HUES64 (cell line): ENCODE measurements at regions not wholly inside any gene's neighbourhood (a gene's known extent, or its start where the extent isn't known, plus 50 kb on each side); places are given as distances from the start of the nearest gene placed in this dataset.

Experiments used
- H3K27ac ChIP-seq: 2 replicates; pipeline ENCODE4 v1.7.0; 2013; ENCODE audit warnings: low read depth, low read length, inconsistent platforms
- H3K27me3 ChIP-seq: 2 replicates; pipeline ENCODE4 v1.6.1; 2013; ENCODE audit warnings: mild to moderate bottlenecking, low read length; ENCODE audit not compliant: insufficient read depth
- H3K36me3 ChIP-seq: 2 replicates; pipeline ENCODE4 v1.6.1; 2013; ENCODE audit warnings: mild to moderate bottlenecking, low read length; ENCODE audit not compliant: insufficient read depth
- H3K4me1 ChIP-seq: 2 replicates; pipeline ENCODE4 v1.6.1; 2013; ENCODE audit warnings: mild to moderate bottlenecking, low read length, moderate library complexity; ENCODE audit not compliant: insufficient read depth
- H3K4me3 ChIP-seq: 2 replicates; pipeline ENCODE4 v1.5.1; 2013; ENCODE audit warnings: mild to moderate bottlenecking, low read length, moderate library complexity
- H3K9ac ChIP-seq: 2 replicates; pipeline ENCODE4 v1.6.1; 2013; ENCODE audit warnings: mild to moderate bottlenecking, low read depth, low read length
- H3K9me3 ChIP-seq: 2 replicates; pipeline ENCODE4 v1.6.1; 2013; ENCODE audit warnings: low read depth, low read length; ENCODE audit not compliant: insufficient read depth
- WGBS: fragments of 150-250, 120-280 bp; methylation state at CpG from one replicate; pipeline ENCODE4 v1.1.7; 2013; ENCODE audit warnings: missing lambda C conversion rate; 5-methylcytosine and 5-hydroxymethylcytosine counted together

DNA sequence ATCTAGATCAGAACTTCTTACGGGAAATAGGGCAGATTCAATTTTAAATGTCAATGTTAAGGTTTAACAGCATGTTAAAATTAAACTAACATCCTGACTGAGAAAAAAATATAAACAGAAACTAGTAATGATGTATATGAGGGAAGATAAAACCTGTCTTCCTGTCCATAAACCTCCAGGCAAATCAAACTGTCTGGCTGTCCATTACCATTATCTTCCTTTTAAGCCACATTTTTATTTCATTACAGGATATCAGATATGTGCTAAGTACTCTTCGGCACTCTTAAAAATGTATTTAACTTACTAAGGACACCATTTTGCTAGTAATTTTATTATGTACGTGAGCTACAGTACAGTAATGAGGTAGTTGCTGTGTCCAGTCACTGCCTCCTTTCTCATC lies 1461.7 kb upstream of the ALCAM start:
- Histone ChIP-seq H3K9ac (no peak overlapping the region), H3K27ac (no peak overlapping the region), H3K36me3 (no peaks in the 10 kb centered on the region), H3K9me3 (no peaks in the 10 kb centered on the region), H3K4me1 (no peaks in the 10 kb centered on the region), H3K4me3 (no peak overlapping the region), H3K27me3 (no peaks in the 10 kb centered on the region)
- WGBS: 92% methylated on average over 2 of the region's 3 CpGs

DNA sequence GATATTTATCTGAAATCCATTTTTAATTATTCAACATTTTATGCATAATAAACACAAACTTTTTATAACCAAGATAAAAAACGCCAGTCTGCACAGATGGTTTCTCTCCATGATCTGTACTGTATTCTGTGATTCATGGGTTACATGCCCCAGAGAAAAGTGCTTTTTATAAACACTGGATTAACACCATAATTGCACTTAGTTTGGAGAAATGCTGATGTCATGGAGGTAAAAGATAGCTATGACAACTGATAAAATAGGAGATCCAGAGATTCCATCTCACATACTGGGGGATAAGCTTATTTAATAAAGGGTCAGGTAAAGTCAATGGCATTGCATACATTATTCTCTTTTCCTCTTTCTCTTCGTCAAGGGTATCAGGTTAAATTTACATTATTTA lies 1460.4 kb upstream of the ALCAM start:
- no peaks in the 10 kb centered on the region for H3K36me3 ChIP-seq

DNA sequence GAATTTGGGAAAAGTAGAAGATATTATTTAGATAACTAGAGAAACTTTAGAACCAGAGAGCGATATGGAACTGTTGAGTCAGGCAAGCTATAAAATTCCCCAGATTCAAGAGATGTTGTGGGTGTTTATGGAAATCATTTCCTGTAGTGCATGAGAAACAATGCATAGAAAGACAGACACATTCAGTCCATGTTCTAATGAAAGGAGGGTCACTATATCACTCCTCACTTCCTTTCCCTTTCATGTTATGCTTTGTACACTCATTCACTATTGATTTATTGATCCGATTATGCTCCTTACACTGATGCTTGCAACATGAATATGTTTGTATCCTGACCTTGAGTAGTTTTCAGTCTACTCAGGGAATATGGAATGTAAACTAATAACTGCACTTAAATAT lies 1459.9 kb upstream of the ALCAM start:
- WGBS: 94% methylated on average over 2 of the region's 2 CpGs

More for the DNA sequence above, 1460.4 kb upstream of the ALCAM start:
- no peak overlapping the region for H3K4me3 ChIP-seq
- H3K4me1 ChIP-seq: no peaks in the 10 kb centered on the region
- H3K27ac ChIP-seq: no peak overlapping the region
- H3K9ac ChIP-seq: no peak overlapping the region
- no peaks in the 10 kb centered on the region for H3K27me3 ChIP-seq
- WGBS: 78% methylated on average over 1 of the region's 2 CpGs
- H3K9me3 ChIP-seq: no peaks in the 10 kb centered on the region

DNA sequence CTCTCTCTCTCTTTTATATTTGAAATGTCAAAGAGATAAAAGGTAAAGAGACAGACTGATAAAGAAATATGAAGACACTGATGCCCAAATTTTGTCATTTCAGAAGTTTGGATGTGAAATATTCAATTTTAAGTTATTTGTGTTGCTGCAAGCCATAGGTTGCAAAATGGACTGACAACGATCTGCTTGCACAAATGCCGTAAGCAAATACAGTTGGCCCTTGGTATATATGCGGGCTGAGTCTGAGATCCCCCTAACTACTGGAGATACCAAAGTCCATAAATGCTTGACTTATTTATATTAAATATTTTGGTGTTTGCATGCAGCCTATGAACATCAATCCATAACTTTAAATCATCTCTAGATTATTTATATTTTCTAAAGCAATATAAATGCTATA lies 1459.1 kb upstream of the ALCAM start:
- H3K4me3 ChIP-seq: no peak overlapping the region
- no peaks in the 10 kb centered on the region for H3K9me3 ChIP-seq
- H3K9ac ChIP-seq: no peak overlapping the region
- no peaks in the 10 kb centered on the region for H3K36me3 ChIP-seq
- H3K4me1 ChIP-seq: no peaks in the 10 kb centered on the region
- H3K27me3 ChIP-seq: no peaks in the 10 kb centered on the region
- no peak overlapping the region for H3K27ac ChIP-seq
- whole genome bisulfite sequencing: 94% methylated on average over 3 of the region's 3 CpGs

More for the DNA sequence above, 1459.9 kb upstream of the ALCAM start:
- H3K9me3 ChIP-seq: no peaks in the 10 kb centered on the region
- no peaks in the 10 kb centered on the region for H3K36me3 ChIP-seq
- H3K27ac ChIP-seq: no peak overlapping the region
- H3K27me3 ChIP-seq: no peaks in the 10 kb centered on the region
- H3K4me3 ChIP-seq: no peak overlapping the region
- no peak overlapping the region for H3K9ac ChIP-seq
- H3K4me1 ChIP-seq: no peaks in the 10 kb centered on the region

- H3K4me3 ChIP-seq: no peak overlapping the region
- H3K27ac ChIP-seq: no peak overlapping the region
- WGBS: no CpG with 5 or more reads among the region's 1 CpG
Measured at GRCh38 chr3:103909395-103909794, 1457.3 kb upstream of the ALCAM start.

GRCh38 chr3:103918336-103918735 lies 1448.4 kb upstream of the ALCAM start:
- no peaks in the 10 kb centered on the region for H3K4me1 ChIP-seq
- H3K9ac ChIP-seq: no peak overlapping the region
- H3K4me3 ChIP-seq: no peak overlapping the region
- H3K36me3 ChIP-seq: no peaks in the 10 kb centered on the region
- no peaks in the 10 kb centered on the region for H3K9me3 ChIP-seq
- no peak overlapping the region for H3K27ac ChIP-seq
- H3K27me3 ChIP-seq: no peaks in the 10 kb centered on the region

More at GRCh38 chr3:103909395-103909794, 1457.3 kb upstream of the ALCAM start:
- H3K9me3 ChIP-seq: no peaks in the 10 kb centered on the region
- no peak overlapping the region for H3K9ac ChIP-seq
- no peaks in the 10 kb centered on the region for H3K27me3 ChIP-seq
- H3K4me1 ChIP-seq: no peaks in the 10 kb centered on the region
- H3K36me3 ChIP-seq: no peaks in the 10 kb centered on the region

DNA sequence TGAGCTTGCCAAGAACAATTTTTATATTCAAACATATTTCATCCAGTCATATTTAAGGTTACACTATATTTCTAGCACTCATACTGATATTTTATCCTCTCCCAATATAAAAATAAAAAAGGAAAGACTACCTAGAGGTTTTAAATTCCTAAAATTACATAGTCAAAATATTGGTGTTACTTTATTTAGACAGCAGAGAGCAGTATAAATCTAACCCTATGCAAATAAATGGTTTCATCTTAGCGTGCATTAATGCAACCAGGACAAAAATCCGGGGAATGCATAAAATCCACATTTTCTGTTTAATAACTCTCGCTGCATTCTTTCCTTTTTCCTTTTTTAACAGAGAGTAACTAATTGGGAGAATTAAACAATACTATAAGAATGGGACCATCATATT lies 1447.4 kb upstream of the ALCAM start:
- Histone ChIP-seq H3K4me1 (no peaks in the 10 kb centered on the region), H3K36me3 (no peaks in the 10 kb centered on the region), H3K27ac (no peak overlapping the region), H3K9ac (no peak overlapping the region), H3K9me3 (no peaks in the 10 kb centered on the region), H3K4me3 (no peak overlapping the region), H3K27me3 (no peaks in the 10 kb centered on the region)
- WGBS: 64% methylated on average over 3 of the region's 3 CpGs

DNA sequence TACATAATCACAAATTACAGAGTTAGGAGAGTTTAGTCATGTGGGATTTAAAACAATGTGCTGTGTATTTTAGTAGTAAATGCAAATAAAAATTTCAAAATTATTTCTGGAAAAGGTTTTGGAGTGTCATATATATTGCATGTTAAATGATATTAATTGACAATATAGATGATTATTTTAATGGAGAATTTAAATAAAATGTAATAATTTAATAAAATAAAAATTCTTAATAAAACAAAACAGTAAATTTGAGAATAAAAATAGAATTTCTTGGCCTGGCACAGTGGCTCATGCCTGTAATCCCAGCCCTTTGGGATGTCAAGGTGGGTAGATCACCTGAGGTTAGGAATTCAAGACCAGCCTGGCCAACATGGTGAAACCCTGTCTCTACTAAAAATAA lies 1442.8 kb upstream of the ALCAM start:
- Histone ChIP-seq H3K36me3 (no peaks in the 10 kb centered on the region), H3K27me3 (no peaks in the 10 kb centered on the region), H3K4me3 (no peak overlapping the region)

GRCh38 chr3:103924544-103924943 lies 1442.2 kb upstream of the ALCAM start:
- H3K9ac ChIP-seq: no peak overlapping the region
- no peaks in the 10 kb centered on the region for H3K9me3 ChIP-seq
- no peak overlapping the region for H3K4me3 ChIP-seq
- no peak overlapping the region for H3K27ac ChIP-seq
- no peaks in the 10 kb centered on the region for H3K4me1 ChIP-seq
- H3K27me3 ChIP-seq: no peaks in the 10 kb centered on the region
- no peaks in the 10 kb centered on the region for H3K36me3 ChIP-seq
- WGBS: no CpG with 5 or more reads among the region's 1 CpG

More for the DNA sequence above, 1442.8 kb upstream of the ALCAM start:
- H3K9me3 ChIP-seq: no peaks in the 10 kb centered on the region
- no peak overlapping the region for H3K27ac ChIP-seq
- H3K4me1 ChIP-seq: no peaks in the 10 kb centered on the region
- H3K9ac ChIP-seq: no peak overlapping the region

GRCh38 chr3:103926936-103927335 lies 1439.8 kb upstream of the ALCAM start:
- H3K9me3 ChIP-seq: no peaks in the 10 kb centered on the region
- no peak overlapping the region for H3K4me3 ChIP-seq
- 94% methylated on average over 11 of the region's 12 CpGs for whole genome bisulfite sequencing
- no peak overlapping the region for H3K9ac ChIP-seq
- no peaks in the 10 kb centered on the region for H3K4me1 ChIP-seq
- H3K27ac ChIP-seq: no peak overlapping the region
- H3K36me3 ChIP-seq: no peaks in the 10 kb centered on the region
- H3K27me3 ChIP-seq: no peaks in the 10 kb centered on the region

GRCh38 chr3:103927896-103928295 lies 1438.8 kb upstream of the ALCAM start:
- no peak overlapping the region for H3K9ac ChIP-seq
- 96% methylated on average over 1 of the region's 1 CpG for whole genome bisulfite sequencing

GRCh38 chr3:103937094-103937493 lies 1429.6 kb upstream of the ALCAM start:
- Histone ChIP-seq H3K36me3 (no peaks in the 10 kb centered on the region), H3K27ac (no peak overlapping the region), H3K4me1 (no peaks in the 10 kb centered on the region), H3K4me3 (no peak overlapping the region), H3K9ac (no peak overlapping the region), H3K27me3 (no peaks in the 10 kb centered on the region), H3K9me3 (no peaks in the 10 kb centered on the region)

More at GRCh38 chr3:103927896-103928295, 1438.8 kb upstream of the ALCAM start:
- H3K27me3 ChIP-seq: no peaks in the 10 kb centered on the region
- no peak overlapping the region for H3K4me3 ChIP-seq
- H3K4me1 ChIP-seq: no peaks in the 10 kb centered on the region
- no peaks in the 10 kb centered on the region for H3K36me3 ChIP-seq
- no peaks in the 10 kb centered on the region for H3K9me3 ChIP-seq
- H3K27ac ChIP-seq: no peak overlapping the region
